G401 (cell line): ENCODE measurements at regions not wholly inside any gene's neighbourhood (a gene's known extent, or its start where the extent isn't known, plus 50 kb on each side); places are given as distances from the start of the nearest gene placed in this dataset.

Experiments
- DNase-seq: peaks from one replicate; pipeline ENCODE4 v3.0.0-alpha.2; 2015; ENCODE audit warnings: low spot score
- in situ Hi-C: cut with HindIII; loops from 2 replicates; pipeline ENCODE4 v1.10.0; 2016; ENCODE audit warnings: low sequenced_read_pairs, mixed read lengths

- in situ Hi-C loops: no loop called here
Observed at GRCh38 chr10:84076540-84077195, 62.6 kb upstream of the GHITM start.

GRCh38 chr10:84077768-84078167 is 61.5 kb upstream of the GHITM start:
- no peak for DNase-seq
- in situ Hi-C loops: no loop called here

More at GRCh38 chr10:84076540-84077195, 62.6 kb upstream of the GHITM start:
- DNase-seq: no peak

DNA sequence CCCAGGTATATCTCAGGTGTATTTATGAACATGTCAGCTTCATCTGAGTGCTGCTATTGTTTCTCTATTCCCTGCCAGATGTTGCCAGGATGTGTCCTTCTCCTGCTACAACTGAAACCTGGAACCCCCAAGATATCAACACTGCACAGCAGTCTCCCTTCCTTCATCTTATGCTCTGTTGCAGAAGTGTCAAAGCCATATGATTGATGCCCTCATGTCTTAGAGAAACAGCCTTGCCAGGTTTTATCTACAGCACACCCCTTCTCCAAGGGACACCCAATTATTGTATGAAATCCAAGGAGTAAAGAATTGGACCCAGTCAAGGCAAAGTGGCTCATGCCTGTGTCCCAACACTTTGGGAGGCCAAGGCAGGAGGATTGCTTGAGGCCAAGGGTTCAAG is 60.5 kb upstream of the GHITM start:
- DNase-seq: no peak
- in situ Hi-C loops: no loop called here

DNA sequence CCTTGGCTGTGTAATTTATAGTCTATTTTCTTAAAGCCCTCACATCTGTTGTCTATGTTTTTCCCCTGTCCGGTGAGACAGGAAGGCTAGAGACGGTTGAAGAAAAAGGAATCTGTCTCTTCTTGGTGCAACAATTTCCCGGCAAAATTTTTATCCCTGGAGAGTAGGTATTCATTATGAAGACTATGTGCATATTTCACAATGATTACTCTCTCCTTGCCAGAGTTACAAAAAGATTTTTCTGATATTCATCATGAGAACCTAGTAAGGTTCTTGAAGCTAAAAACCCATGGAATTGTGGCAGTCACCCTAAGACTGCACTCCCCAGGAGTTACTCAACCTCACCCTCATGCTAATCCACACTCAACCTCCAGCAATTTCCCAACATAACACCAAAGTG is 55.0 kb upstream of the GHITM start:
- DNase-seq: no peak
- in situ Hi-C loops: no loop called here

DNA sequence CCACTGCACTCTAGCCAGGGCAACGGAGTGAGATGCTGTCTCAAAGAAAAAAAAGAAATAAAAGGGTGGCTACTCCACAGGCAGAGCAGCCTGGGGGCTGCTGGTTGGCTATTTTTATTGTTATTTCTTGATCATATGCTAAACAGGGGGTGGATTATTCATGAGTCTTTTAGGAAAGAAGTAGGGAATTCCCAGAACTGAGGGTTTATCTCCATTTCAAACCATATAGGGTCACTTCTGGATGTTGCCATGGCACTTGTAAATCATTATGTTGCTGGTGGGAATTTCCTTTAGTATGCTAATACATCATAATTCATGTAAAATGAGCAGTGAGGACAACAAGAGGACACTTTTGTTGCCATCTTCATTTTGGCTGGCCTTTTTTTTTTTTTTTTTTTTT is 52.1 kb upstream of the GHITM start:
- in situ Hi-C loops: no loop called here
- no peak for DNase-seq

DNA sequence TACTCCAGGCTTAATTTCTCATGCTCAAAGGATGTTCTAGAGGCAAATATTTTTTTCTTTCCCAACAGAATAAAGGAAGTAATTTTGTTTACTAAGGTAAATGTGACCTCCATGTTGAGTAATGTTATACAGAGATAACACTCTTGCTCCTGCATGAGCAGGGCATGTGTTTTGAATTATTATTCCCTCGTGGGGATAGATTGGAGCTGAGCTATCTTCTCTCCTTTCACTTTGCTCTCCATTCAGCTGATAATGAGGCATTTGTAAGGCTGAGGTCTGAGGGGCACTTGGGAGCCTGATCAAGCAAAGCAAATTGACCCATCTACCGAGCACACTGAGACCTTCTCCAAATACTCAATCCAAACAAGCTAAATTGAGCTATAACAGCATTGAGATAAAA is 50.7 kb upstream of the GHITM start:
- DNase-seq: no peak
- in situ Hi-C loops: no loop called here

DNA sequence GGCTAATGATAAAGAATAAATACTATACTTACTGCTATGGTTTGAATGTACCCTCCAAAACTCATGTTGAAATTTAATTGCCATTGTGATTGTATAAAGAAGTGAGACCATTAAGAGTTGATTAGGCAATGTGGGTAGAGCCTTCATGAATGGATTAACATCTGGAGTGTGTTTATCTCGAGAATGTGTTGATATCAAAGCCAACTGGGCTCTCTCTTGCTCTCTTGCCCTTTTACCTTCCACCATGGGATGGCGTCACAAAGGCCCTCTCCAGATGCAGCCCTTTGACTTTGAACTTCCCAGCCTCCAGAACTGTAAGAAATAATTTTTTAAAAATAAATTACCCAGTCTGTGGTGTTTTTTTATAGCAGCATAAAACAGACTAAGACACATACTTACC is 50.1 kb upstream of the GHITM start:
- in situ Hi-C loops: no loop called here
- no peak for DNase-seq
